HG02852 (cell line): ENCODE measurements at regions not wholly inside any gene's neighbourhood (a gene's known extent, or its start where the extent isn't known, plus 50 kb on each side); places are given as distances from the start of the nearest gene placed in this dataset.
"Not testable (repeated sequence)": the region's sequence is repeated elsewhere in the genome, so short reads cannot be mapped to it uniquely, and the experiment has no call there.

Experiments
- ATAC-seq: cut with Tn5 transposase; IDR thresholded peaks from one replicate; pipeline ENCODE4 v1.9.1; 2021; ENCODE audit warnings: mild to moderate bottlenecking, moderate library complexity; ENCODE audit not compliant: unreplicated experiment

DNA sequence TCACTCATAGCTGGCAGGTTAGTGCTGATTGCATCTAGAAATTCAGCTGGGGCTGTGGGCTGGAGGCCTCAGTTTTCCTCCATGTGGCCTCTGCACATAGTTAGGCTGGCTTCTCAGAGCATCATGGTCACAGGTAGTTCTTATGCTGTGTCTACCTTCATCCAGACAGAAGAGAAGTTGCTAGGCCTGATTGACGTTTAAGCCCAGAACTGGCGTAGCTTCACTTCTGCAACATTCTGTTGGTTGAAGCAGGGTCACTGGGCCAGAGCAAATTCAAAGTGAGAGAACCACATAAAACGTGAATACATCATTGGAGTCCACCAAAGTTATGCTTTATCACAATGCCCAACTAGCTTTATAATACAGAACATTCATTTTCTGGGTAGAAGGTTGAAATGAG lies 116.0 kb downstream of the SPP2 start:
- no peak for ATAC-seq

DNA sequence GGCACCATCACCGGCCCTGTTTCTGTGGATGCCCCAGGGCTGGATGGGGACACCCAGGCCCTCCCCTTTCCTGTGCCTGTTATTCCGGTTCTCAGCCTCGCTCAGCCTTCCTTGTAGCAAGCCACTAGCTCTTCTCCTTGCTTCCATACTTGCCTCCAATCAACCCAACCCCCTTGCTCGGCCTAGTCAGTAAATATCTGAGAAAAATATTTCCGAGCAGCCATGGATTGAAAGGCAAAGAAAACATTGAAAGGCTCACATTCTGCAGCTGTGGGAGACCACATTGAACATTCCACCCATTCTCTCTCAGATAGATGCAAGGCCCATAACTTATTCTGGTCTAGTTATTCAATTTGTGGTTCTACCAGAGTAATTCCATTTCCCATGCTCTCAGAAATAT lies 114.9 kb downstream of the SPP2 start:
- no peak for ATAC-seq

DNA sequence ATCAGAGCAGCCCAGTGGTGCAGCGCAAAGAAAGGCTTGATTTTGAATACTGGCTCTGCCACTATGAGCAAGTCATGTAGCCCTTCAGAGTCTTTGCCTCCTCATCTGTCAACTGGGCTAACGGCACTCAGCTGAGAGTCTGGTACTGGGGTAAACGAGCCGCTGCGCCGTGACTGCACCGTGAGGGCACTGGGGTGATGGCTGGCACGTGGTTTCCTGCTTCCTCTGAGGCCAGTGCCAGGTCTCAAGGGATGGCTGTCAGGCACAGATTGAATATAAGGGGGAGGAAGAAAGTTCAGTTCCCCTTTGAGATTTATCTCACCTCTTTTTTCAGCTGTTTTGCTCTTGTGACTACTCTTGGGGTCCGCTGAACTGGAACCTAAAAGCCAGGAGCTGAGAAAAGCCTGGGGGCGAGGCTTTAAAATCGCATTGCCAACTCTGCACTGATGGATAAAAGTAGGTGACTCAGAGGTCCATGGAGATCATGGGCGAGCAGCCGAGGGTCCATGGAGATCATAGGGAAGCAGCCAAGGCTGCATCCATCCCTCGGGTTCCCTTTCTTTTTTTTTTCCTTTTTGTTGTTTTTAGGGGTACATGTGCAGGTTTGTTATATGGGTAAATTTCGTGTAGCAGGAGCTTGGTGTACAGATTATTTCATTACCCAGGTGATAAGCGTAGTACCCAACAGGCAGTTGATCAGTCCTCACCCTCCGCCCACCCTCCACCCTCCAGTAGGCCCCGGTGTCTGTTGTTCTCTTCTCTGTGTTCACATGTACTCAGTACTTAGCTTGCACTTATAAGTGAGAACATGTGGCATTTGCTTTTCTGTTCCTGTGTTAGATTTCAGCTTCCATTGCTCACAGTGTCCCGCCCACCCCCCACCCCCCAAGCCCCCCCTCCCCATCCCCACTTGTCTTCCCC lies 114.3 kb downstream of the SPP2 start:
- ATAC-seq = no peak

DNA sequence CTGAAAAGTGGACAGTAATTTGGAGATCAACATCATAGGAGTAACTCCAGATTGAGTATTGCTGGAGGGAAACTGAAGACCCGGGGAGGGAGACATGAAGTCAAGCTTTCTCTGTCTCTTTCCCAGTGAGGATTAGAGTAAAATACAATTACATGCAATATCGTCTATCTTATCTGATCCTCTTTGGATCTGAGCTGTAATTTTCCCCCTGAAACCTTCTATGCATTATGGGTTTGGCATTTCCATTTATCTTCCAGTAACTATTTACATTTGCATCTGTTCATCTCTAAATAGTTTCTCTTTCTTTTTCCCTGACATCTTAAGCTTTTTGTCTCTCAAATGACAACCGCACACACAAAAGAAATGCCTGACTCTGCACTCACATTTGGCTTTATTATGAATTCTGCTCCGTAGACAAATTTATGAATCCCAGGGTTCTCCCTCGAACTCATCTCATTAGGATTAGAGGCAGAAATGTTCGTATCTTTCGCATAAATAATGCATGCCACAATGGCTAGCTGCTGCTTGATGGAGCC lies 113.1 kb downstream of the SPP2 start:
- ATAC-seq = no peak

DNA sequence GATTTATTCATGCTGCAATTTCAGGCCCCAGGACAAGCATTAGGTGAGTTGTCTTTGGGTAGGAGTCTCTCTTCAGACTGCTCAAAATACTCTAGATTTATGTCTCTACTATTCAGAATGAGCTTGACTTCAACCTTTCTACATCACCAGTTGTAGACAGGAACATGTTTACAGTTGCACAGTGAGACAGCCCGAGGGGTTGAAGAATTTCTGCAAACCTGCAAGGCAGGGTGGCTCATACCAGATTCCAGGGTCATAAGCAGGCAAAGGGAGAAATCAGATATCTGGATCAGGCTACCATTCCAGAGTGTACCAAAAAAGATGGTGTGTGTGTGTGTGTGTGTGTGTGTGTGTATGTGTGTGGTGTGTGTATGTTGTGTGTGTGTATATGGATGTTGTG lies 112.4 kb downstream of the SPP2 start:
- ATAC-seq = no peak

DNA sequence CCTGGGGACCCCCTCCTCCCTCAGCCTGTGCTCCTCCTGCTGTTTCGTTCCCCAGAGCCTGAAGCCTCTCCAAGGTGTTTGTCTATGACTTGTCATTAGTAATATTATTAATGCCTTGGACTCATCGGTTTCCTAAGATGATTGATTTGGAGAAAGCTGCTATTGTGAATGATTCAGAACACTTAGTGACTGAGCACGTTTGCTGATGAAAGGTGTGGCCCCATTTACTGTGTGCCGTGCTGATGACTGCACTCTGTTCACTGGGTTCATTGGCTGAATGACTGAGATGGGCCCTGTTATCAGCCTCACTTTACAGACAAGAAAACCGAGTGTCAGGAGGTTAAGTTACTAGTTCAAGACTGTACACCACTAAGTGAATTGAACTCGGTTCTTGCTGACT lies 111.4 kb downstream of the SPP2 start:
- ATAC-seq = no peak

DNA sequence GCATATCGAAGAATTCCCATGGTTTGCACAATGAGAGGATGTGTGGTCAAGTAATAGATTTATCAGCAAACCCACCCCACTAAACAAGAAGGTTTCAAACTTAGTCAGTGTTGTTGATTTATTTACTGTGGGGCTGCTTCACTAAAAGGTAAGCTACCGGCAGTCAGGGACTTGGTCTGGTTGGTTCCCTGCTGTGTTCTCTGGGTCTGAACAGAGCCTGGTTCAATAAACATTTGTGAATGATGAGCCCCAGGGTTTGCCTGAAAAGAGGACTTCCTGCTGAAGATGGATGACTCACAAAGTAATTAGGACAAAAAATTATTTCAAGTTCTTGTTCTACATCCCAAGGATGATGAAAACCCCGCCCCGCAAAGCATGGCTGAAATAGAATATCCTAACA lies 108.3 kb downstream of the SPP2 start:
- no peak for ATAC-seq

DNA sequence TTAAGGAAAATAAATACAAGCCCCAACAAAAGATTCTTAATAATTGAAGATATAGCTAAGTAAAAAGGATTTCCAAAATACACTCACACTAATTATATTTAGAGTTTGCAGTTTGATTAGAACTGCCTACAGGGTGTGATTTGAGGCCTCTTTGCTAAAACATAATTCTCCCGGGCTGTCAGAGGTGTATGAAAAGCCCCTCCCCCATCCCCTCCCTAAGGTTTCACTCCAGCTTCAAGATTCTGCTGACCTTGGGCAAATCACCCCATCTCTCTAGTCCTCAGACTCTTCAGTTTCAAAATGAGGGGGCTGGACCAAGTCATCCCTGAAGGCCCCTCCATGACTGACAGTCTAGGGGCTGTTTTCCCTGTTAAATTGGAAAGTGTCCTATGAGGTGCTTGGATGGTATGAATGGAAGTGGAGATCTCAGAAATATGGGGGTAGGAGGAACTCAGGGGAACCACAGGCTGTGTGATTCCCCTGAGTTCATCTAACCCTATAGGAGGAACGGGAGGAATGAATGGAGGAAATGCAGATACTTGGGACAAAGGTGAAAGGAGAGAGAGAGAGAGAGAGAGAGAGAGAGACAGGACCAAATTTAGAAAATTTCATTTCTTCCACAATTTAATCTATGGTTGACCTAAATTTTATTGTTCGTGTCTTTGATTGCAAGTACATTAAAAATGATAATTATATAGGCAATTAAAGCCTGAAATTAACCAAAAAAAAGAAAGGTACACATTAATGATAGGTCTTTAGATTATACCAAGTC lies 107.5 kb downstream of the SPP2 start:
- ATAC-seq = no peak

DNA sequence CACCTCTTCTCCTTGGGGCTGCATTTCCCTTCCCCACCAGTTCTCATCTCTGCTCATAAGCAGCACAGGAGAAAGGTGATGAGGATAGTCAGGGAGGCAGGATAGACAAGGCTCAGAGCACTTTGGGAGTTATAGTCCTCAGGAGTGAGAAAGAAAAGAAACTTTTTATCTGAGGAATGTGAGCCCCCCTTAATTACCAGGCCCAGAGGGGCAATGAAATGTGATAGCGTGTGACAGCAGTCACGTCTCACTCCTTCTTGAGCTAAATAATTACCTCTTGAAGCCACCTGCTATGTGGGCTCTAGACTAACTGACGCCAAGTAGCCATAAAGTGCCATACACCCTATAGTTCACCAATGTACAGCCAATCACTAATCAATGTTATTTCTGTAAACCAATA lies 105.8 kb downstream of the SPP2 start:
- no peak for ATAC-seq

DNA sequence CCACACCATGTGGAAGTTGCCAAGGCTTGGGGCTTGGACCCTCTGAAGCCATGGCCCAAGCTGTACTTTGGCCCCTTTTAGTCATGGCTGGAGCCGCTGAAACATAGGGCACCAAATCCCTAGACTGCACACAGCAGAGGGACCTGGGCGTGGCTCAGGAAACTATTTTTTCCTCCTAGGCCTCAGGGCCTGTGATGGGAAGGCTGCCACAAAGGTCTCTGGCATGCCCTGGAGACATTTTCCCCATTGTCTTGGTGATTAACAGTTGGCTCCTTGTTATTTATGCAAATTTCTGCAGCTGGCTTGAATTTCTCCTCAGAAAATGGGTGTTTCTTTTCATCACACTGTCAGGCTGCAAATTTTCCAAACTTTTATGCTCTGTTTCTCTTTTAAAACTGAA lies 102.3 kb downstream of the SPP2 start:
- ATAC-seq = not testable (repeated sequence)

DNA sequence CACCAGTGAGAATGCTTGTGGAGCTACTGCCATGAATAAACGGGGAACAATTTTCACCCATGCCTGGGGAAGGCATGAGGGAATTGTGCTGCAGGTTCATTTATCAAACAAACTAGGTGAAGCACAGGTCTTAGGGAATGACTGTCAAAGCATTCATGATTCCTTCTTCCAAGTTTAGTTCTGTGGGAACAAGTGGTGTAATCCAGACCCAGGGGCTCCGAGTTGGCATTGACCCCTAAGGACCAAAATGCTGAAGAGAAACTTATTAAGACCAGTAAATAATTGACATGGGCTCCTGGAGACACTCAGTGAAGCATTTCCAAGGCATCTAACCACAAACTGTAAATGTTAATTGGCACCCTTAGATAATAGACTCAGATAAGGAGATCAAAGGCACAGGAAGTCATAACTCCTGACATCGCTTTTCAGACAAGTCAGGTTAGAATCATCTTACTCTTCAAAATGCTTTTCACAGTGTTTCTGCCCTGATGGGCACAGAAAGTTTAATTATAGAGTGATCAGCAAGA lies 96.9 kb downstream of the SPP2 start:
- ATAC-seq = no peak

DNA sequence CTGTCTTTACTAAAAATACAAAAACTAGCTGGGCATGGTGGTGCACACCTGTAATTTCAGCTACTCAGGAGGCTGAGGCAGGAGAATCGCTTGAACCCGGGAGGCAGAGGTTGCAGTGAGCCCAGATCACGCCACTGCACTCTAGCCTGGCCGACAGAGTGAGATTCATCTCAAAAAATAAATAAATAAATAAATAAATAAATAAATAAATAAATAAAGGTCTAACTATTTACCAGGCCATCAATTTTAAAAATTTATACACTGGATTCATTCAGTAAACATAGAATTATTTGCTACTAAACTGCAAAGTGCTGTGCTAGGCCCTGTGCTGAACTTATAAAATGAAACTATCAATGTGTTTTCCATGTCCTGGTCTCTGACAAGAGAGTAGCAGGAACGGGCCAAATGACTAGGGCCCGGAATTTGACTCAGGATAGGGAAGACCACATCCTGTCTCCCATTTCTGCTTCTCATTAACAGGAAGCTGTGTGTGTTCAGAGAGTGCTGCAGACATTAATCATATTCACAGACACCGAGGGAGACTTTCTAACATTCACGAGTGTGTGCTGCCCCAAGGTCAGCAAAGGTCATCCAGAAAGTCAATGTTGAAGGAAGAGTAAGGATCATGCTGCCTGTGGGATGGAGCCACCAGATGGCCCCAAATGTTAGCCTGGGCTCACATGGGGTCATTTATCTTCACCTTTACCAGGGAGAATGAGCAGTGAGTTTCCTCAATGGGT lies 95.8 kb downstream of the SPP2 start:
- no peak for ATAC-seq

DNA sequence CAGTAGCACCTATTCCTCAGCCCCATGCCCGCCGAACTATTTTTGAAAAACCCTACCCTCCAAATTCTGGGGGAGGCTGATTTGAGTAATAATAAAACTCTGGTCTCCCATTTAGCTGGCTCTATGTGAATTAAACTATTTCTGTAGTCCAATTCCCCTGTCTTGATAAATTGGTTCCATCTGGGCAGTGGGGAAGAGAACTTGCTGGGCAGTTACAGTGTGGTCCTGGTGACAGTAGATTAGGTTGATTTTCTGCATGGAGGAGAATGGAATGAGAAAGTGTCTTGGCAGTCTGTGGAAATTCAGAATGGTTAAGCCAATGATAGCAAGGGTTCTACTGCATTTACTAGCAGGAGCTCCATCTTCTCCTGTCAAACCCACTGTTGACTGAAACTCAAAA lies 95.0 kb downstream of the SPP2 start:
- no peak for ATAC-seq

DNA sequence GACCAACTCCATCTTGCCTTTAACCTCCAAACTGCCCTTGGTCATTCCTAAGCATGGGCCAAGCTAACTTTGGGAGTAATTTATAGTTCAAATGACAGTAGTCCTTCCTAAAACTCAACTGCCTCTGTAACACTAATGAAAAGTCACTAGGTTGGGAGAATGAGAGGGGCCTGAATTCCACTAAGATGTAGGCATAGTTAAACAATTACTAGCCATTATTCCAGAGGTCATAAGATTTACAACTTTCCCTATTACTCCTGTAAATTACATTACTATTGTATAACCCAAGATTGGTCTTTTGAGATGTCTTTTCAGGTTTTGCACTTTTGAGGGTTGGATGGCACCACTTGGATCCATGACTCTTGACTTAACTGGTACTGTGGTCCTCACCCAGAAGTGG lies 94.6 kb downstream of the SPP2 start:
- no peak for ATAC-seq

DNA sequence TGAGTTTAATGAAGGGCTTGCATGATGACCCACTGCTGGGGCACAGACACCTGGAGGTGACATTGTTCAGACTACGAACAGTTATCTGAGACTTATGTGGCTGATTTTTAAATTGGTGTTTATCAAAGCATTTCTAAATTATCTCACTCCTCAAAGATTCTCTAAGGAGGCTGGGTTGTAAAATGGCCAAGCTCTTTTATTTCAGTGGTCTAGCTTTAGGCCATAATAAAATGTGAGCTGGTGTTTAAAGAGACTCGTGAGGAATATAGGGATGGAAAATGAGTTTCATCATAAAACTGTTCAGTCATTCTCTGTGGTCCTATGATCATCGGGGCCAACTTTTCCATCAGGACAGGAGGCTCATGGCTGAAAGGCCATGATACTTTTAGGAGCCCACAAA lies 93.4 kb downstream of the SPP2 start:
- no peak for ATAC-seq

DNA sequence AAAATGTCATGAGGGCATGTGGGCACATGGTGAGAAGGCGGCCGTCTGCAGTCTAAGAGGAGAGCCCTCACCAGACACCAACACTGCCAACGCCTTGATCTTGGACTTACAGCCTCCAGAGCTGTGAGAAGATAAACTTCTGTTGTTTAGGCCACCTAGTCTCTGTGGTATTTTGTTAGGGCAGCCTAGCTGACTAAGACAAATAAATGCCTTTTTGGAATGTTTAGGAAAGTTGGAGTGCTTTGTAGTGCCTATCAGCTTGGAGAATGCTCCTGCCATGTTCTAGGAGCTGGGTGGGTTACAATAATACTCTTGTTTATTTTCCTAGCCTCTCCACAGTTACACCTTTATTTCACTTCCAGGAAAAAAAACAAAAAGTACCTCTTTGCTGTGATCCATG lies 92.0 kb downstream of the SPP2 start:
- no peak for ATAC-seq

DNA sequence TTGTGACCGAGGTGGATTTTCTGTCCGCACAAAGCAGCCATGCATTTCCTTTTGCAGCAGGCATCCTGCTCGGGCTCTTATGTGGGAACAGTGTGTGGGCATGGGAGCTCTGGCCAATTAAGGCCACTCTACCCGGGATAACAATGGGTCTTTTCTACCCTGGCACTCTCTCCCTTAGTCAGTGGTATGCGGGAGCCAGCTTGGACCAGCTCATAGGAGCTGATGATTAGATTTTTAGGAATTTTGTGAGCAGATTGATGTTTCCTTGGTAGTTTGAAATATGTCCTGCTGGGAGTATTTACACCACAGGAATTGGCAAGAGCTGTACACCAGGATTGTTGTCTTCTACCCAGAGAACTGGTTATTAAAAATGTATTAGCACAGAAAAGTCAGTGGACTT lies 89.3 kb downstream of the SPP2 start:
- no peak for ATAC-seq

DNA sequence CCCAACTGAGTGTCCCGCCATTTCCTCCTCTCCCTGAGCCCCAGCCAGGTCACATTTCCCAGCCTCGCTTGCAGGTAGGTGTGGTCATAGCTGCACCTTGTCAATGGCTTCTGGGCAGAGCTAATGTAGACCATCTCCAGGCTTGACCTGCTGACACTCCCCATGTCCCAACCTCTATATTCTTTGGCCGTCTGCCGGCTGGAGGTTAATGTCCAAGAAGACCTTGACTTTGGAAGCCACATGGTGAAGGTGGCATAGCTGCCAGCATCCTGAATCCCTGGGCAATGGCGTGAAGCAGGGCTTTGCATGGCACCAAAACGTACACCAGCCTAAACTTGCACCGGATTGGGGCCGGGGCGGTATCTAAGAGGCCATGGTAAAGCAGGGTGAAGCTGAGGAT lies 88.3 kb downstream of the SPP2 start:
- no peak for ATAC-seq

DNA sequence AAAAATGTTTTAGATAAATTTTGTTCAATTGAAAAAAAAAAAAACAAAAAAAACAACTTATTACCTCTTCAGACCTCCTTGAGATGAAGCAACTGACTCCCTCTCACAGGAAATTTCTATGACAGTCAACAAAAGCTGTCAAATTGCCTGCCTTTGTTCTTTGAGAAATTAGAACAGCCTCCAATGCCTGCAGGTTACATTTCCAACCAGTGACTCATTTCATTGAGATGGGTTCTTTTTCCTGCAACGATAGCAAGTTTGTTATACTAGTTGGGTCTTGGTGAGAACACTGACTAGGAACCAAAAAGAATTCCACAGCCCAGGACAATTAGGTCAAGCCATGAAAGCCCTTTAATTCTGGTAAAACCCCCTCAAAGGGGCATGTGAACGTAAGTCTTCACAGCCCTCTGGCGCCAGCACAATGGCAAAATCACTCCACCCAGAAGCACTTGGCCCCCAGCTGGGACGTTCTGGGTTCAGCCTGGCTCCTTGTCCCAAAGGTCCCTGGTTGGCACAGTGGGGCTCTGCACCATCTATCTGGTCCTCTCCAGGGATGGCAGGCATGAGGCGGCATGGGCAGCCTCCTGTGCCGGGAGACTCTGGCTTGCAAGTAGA lies 87.0 kb downstream of the SPP2 start:
- no peak for ATAC-seq

DNA sequence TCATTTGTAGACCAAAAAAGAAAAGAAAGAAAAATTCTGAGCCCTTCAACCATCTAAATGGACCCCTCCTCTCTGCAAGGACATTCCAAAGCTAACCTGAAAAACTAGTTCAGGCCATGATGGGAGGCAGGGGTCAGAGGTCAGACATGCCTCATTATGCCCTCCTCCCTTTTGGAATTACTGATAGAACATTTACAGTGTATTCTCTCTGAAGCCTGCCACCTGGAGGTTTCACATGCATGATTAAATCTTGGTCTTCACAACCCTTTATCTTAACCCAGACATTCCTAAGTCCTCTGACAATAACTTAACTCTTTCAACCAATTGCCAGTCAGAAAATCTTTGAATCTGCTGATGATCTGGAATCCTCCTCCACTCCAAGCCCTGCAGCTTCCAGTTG lies 86.0 kb downstream of the SPP2 start:
- no peak for ATAC-seq

DNA sequence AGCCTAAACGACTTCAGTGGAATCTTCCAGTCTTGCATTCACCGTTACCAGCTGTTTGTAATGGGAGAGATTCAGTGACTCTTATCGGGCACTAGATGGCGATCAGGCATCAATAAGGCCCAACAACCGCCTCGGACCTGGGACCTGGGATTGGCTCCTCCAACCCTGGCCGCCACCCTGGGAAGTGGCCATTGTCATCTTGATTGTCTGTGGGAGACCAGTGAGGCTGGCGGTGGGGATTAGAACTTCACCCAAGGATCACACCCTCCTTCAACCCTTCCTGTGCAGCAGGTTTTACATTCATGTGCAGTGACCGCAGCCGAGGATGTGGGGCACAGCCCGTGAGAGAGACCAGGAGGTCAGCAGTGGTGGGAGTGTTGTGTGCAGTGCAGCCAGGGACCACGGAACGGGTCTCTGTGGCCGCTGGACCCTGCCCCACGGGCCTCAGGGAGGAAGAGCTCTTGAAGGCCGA lies 85.3 kb downstream of the SPP2 start:
- no peak for ATAC-seq
